ENCODE measurements at regions not wholly inside any gene's neighbourhood (a gene's known extent, or its start where the extent isn't known, plus 50 kb on each side); places are given as distances from the start of the nearest gene placed in this dataset.
"Not testable (repeated sequence)": the region's sequence is repeated elsewhere in the genome, so short reads cannot be mapped to it uniquely, and the experiment has no call there.

GRCh38 chr7:84876061-84876821, 310.6 kb downstream of the SEMA3D start:
- Mint-ChIP-seq H3K36me3 (ENCODE audit: insufficient read depth in 2 of 2) (no peaks in the 10 kb centered on the region), H3K27ac (no peak overlapping the region), H3K9me3 (peaks cover 2 to 3% of the 10 kb centered on the region in 2 donors), H3K4me1 (ENCODE audit: low read depth) (no peaks in the 10 kb centered on the region), H3K4me3 (no peak overlapping the region), H3K27me3 (ENCODE audit: low read depth) (no peaks in the 10 kb centered on the region)
- DNase-seq (no peak), ATAC-seq (replicated peaks in 1 of 2) (no peak)

GRCh38 chr7:84865560-84865959, 321.3 kb downstream of the SEMA3D start:
- no peaks in the 10 kb centered on the region for H3K9me3 Mint-ChIP-seq
- no peaks in the 10 kb centered on the region for H3K27me3 Mint-ChIP-seq (ENCODE audit: low read depth)
- H3K36me3 Mint-ChIP-seq (ENCODE audit: insufficient read depth in 2 of 2), result no peaks in the 10 kb centered on the region
- H3K4me1 Mint-ChIP-seq (ENCODE audit: low read depth), result no peaks in the 10 kb centered on the region
- DNase-seq (no peak), ATAC-seq (replicated peaks in 1 of 2) (no peak)
- no peak overlapping the region for H3K27ac Mint-ChIP-seq
- no peak overlapping the region for H3K4me3 Mint-ChIP-seq

- Mint-ChIP-seq H3K4me3 (no peak overlapping the region), H3K9me3 (peaks cover 0 to 2% of the 10 kb centered on the region in 2 donors), H3K4me1 (ENCODE audit: low read depth) (no peaks in the 10 kb centered on the region), H3K27me3 (ENCODE audit: low read depth) (peaks cover 1% of the 10 kb centered on the region), H3K27ac (no peak overlapping the region), H3K36me3 (ENCODE audit: insufficient read depth in 2 of 2) (no peaks in the 10 kb centered on the region)
- no peak for DNase-seq
- ATAC-seq (replicated peaks in 1 of 2), result no peak
Measured at GRCh38 chr7:84857336-84857735, 329.5 kb downstream of the SEMA3D start.

GRCh38 chr7:84855758-84856157, 331.1 kb downstream of the SEMA3D start:
- Mint-ChIP-seq H3K4me1 (ENCODE audit: low read depth) (no peaks in the 10 kb centered on the region), H3K36me3 (ENCODE audit: insufficient read depth in 2 of 2) (no peaks in the 10 kb centered on the region), H3K4me3 (no peak overlapping the region), H3K9me3 (peaks cover 0 to 2% of the 10 kb centered on the region in 2 donors), H3K27ac (no peak overlapping the region), H3K27me3 (ENCODE audit: low read depth) (peaks cover 4% of the 10 kb centered on the region)
- ATAC-seq (replicated peaks in 1 of 2) (no peak), DNase-seq (no peak)

- not testable (repeated sequence) for H3K36me3 Mint-ChIP-seq (ENCODE audit: insufficient read depth in 2 of 2); H3K4me3 Mint-ChIP-seq; DNase-seq; H3K27ac Mint-ChIP-seq; H3K4me1 Mint-ChIP-seq (ENCODE audit: low read depth); H3K9me3 Mint-ChIP-seq; H3K27me3 Mint-ChIP-seq (ENCODE audit: low read depth); ATAC-seq (replicated peaks in 1 of 2)
Measured at GRCh38 chr7:84848974-84849372, 337.9 kb downstream of the SEMA3D start.

- ATAC-seq (replicated peaks in 1 of 2), result no peak
- peaks cover 4% of the 10 kb centered on the region for H3K27me3 Mint-ChIP-seq (ENCODE audit: low read depth)
- H3K4me3 Mint-ChIP-seq, result no peak overlapping the region
- H3K4me1 Mint-ChIP-seq (ENCODE audit: low read depth), result no peaks in the 10 kb centered on the region
- no peaks in the 10 kb centered on the region for H3K36me3 Mint-ChIP-seq (ENCODE audit: insufficient read depth in 2 of 2)
- H3K9me3 Mint-ChIP-seq, result peaks cover 1 to 2% of the 10 kb centered on the region in 2 donors
- DNase-seq, result no peak
- H3K27ac Mint-ChIP-seq, result no peak overlapping the region
Measured at GRCh38 chr7:84848219-84848973, 338.5 kb downstream of the SEMA3D start.

- H3K9me3 Mint-ChIP-seq, result peaks cover 1 to 2% of the 10 kb centered on the region in 2 donors
- no peak for DNase-seq
- H3K27ac Mint-ChIP-seq, result no peak overlapping the region
- no peak for ATAC-seq (replicated peaks in 1 of 2)
- H3K36me3 Mint-ChIP-seq (ENCODE audit: insufficient read depth in 2 of 2), result no peaks in the 10 kb centered on the region
- peaks cover 4% of the 10 kb centered on the region for H3K27me3 Mint-ChIP-seq (ENCODE audit: low read depth)
- no peaks in the 10 kb centered on the region for H3K4me1 Mint-ChIP-seq (ENCODE audit: low read depth)
- no peak overlapping the region for H3K4me3 Mint-ChIP-seq
Measured at GRCh38 chr7:84847790-84848189, 339.1 kb downstream of the SEMA3D start.

GRCh38 chr7:84847038-84847437, 339.8 kb downstream of the SEMA3D start:
- H3K27me3 Mint-ChIP-seq (ENCODE audit: low read depth), result peaks cover under 1% of the 10 kb centered on the region
- ATAC-seq (replicated peaks in 1 of 2) (no peak), DNase-seq (no peak)
- no peak overlapping the region for H3K27ac Mint-ChIP-seq
- peaks cover 1 to 2% of the 10 kb centered on the region in 2 donors for H3K9me3 Mint-ChIP-seq
- no peaks in the 10 kb centered on the region for H3K4me1 Mint-ChIP-seq (ENCODE audit: low read depth)
- no peak overlapping the region for H3K4me3 Mint-ChIP-seq
- no peaks in the 10 kb centered on the region for H3K36me3 Mint-ChIP-seq (ENCODE audit: insufficient read depth in 2 of 2)

- Mint-ChIP-seq H3K27me3 (ENCODE audit: low read depth) (no peaks in the 10 kb centered on the region), H3K4me3 (no peak overlapping the region), H3K36me3 (ENCODE audit: insufficient read depth in 2 of 2) (no peaks in the 10 kb centered on the region), H3K9me3 (peaks cover 1 to 2% of the 10 kb centered on the region in 2 donors), H3K27ac (no peak overlapping the region), H3K4me1 (ENCODE audit: low read depth) (no peaks in the 10 kb centered on the region)
- DNase-seq (no peak), ATAC-seq (replicated peaks in 1 of 2) (no peak)
Measured at GRCh38 chr7:84845971-84846370, 340.9 kb downstream of the SEMA3D start.

- Mint-ChIP-seq H3K36me3 (ENCODE audit: insufficient read depth in 2 of 2) (no peaks in the 10 kb centered on the region), H3K27ac (no peak overlapping the region), H3K27me3 (ENCODE audit: low read depth) (no peaks in the 10 kb centered on the region), H3K9me3 (peaks cover 1 to 2% of the 10 kb centered on the region in 2 donors), H3K4me3 (no peak overlapping the region), H3K4me1 (ENCODE audit: low read depth) (no peaks in the 10 kb centered on the region)
- ATAC-seq (replicated peaks in 1 of 2), result no peak
- no peak for DNase-seq
Measured at GRCh38 chr7:84844771-84845170, 342.1 kb downstream of the SEMA3D start.

GRCh38 chr7:84841809-84842208, 345.0 kb downstream of the SEMA3D start:
- Mint-ChIP-seq H3K4me3 (no peak overlapping the region), H3K36me3 (ENCODE audit: insufficient read depth in 2 of 2) (no peaks in the 10 kb centered on the region), H3K27me3 (ENCODE audit: low read depth) (no peaks in the 10 kb centered on the region), H3K27ac (no peak overlapping the region), H3K9me3 (peaks cover 1 to 2% of the 10 kb centered on the region in 2 donors), H3K4me1 (ENCODE audit: low read depth) (no peaks in the 10 kb centered on the region)
- ATAC-seq (replicated peaks in 1 of 2) (no peak), DNase-seq (no peak)

GRCh38 chr7:84838857-84839256, 348.0 kb downstream of the SEMA3D start:
- Mint-ChIP-seq H3K27me3 (ENCODE audit: low read depth) (no peaks in the 10 kb centered on the region), H3K4me1 (ENCODE audit: low read depth) (no peaks in the 10 kb centered on the region), H3K27ac (no peak overlapping the region), H3K36me3 (ENCODE audit: insufficient read depth in 2 of 2) (no peaks in the 10 kb centered on the region), H3K9me3 (peaks cover 0 to 2% of the 10 kb centered on the region in 2 donors), H3K4me3 (no peak overlapping the region)
- DNase-seq (no peak), ATAC-seq (replicated peaks in 1 of 2) (no peak)

- no peak for ATAC-seq (replicated peaks in 1 of 2)
- H3K27me3 Mint-ChIP-seq (ENCODE audit: low read depth), result no peaks in the 10 kb centered on the region
- no peaks in the 10 kb centered on the region for H3K36me3 Mint-ChIP-seq (ENCODE audit: insufficient read depth in 2 of 2)
- DNase-seq, result no peak
- H3K9me3 Mint-ChIP-seq, result peaks cover 0 to 2% of the 10 kb centered on the region in 2 donors
- no peaks in the 10 kb centered on the region for H3K4me1 Mint-ChIP-seq (ENCODE audit: low read depth)
- H3K27ac Mint-ChIP-seq, result no peak overlapping the region
- no peak overlapping the region for H3K4me3 Mint-ChIP-seq
Measured at GRCh38 chr7:84837405-84837804, 349.5 kb downstream of the SEMA3D start.
